ENCODE measurements at regions not wholly inside any gene's neighbourhood (a gene's known extent, or its start where the extent isn't known, plus 50 kb on each side); places are given as distances from the start of the nearest gene placed in this dataset.

DNA sequence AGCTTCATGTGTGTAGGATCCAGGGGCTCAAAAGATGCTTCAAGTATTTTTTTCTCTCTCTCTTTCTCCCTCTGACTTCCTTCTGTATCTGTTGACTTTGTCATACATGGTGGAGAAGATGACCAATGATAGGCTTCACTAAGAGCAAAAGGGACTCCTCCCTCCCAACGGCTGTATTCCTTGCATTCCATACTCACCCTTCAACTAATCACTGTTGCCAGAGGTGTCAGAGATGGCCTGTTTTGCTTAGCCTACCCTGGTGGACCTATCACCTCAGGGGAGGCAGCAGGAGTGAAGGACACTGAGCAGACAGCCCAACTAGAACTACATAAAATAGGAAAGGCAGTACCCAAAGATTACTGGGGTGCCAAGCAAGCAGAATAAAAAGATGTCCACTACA lies 62.2 kb upstream of the C1QTNF7 start:
- TF ChIP-seq, protein P1, sequence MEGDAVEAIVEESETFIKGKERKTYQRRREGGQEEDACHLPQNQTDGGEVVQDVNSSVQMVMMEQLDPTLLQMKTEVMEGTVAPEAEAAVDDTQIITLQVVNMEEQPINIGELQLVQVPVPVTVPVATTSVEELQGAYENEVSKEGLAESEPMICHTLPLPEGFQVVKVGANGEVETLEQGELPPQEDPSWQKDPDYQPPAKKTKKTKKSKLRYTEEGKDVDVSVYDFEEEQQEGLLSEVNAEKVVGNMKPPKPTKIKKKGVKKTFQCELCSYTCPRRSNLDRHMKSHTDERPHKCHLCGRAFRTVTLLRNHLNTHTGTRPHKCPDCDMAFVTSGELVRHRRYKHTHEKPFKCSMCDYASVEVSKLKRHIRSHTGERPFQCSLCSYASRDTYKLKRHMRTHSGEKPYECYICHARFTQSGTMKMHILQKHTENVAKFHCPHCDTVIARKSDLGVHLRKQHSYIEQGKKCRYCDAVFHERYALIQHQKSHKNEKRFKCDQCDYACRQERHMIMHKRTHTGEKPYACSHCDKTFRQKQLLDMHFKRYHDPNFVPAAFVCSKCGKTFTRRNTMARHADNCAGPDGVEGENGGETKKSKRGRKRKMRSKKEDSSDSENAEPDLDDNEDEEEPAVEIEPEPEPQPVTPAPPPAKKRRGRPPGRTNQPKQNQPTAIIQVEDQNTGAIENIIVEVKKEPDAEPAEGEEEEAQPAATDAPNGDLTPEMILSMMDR (conservative IDR thresholded peaks at IDR 0.05; ENCODE audit: low read length), result no peak
- TF ChIP-seq EZH2phosphoT487 (IDR thresholded peaks at IDR 0.05; ENCODE audit: borderline replicate concordance, low read depth, low read length), result no peak

Measured in OCI-LY7 (cell line).